ENCODE measurements at regions not wholly inside any gene's neighbourhood (a gene's known extent, or its start where the extent isn't known, plus 50 kb on each side); places are given as distances from the start of the nearest gene placed in this dataset.

DNA sequence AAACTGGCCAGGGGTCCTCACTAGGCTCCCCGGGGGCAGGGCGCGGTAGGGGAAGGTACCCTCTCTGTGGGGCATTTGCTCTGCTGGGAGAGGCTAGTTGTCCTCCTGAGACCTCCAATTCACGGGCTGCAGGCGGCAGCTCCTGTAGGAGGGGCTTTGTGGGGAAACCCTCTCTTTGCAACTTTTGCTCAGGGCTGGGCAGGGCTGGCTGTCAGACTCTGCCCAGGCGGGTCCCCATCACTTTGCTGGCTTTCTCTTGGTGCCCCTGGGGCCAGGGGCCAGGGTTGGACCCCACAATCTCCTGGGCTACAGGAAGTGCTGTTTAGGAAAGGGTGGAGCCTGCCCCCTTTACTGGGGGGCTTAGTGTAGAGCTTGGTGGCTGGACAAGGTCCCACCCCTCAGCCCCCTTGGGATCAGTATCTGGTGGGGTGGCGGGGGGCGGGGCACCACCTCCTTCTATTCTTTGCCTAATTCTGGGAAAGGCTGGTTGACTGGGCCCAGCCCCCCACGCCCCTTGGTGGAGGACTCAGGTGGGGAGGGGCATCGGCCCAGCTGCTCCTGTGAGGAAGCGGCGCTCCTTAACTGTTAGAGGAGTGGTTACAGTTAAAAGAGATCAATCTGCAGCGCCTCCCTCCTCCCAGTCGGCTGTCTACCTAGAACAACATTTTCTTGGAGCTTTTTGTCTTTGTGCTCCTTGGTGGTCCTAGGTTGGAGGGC lies 918.7 kb downstream of the AACS start:
- H3K4me3 ChIP-seq (ENCODE audit: low read depth, low read length): no peak overlapping the region
- TF ChIP-seq, protein P1, sequence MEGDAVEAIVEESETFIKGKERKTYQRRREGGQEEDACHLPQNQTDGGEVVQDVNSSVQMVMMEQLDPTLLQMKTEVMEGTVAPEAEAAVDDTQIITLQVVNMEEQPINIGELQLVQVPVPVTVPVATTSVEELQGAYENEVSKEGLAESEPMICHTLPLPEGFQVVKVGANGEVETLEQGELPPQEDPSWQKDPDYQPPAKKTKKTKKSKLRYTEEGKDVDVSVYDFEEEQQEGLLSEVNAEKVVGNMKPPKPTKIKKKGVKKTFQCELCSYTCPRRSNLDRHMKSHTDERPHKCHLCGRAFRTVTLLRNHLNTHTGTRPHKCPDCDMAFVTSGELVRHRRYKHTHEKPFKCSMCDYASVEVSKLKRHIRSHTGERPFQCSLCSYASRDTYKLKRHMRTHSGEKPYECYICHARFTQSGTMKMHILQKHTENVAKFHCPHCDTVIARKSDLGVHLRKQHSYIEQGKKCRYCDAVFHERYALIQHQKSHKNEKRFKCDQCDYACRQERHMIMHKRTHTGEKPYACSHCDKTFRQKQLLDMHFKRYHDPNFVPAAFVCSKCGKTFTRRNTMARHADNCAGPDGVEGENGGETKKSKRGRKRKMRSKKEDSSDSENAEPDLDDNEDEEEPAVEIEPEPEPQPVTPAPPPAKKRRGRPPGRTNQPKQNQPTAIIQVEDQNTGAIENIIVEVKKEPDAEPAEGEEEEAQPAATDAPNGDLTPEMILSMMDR (IDR thresholded peaks at IDR 0.05; ENCODE audit: borderline replicate concordance, insufficient read depth, low read depth, low read length): no peak

- H3K4me3 ChIP-seq (ENCODE audit: low read depth, low read length): no peak overlapping the region
- TF ChIP-seq, protein P1 (IDR thresholded peaks at IDR 0.05; ENCODE audit: borderline replicate concordance, insufficient read depth, low read depth, low read length): no peak
These were observed 923.3 kb downstream of the AACS start for GRCh38 chr12:125988545-125988944.

DNA sequence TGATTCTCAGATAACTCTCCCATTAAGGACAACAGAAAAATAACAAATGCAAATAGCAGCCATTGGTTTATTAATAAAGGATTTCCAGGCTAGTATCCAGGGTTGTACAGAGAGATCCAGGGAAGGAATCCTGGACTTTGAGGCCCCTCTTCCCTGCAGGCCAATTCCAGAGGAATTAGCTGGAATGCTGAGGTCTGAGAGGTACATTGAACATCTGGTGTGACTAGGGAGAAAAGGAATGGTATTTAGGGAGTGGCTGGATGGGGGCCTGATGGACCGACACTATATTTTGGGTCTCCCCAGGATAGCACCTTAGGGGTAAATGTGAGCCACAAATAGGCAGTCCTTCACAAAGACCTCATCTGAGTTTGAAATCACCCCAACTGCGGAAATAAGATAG lies 924.5 kb downstream of the AACS start:
- no peak overlapping the region for H3K4me3 ChIP-seq (ENCODE audit: low read depth, low read length)
- TF ChIP-seq, protein P1 (IDR thresholded peaks at IDR 0.05; ENCODE audit: borderline replicate concordance, insufficient read depth, low read depth, low read length): no peak

- no peak overlapping the region for H3K4me3 ChIP-seq (ENCODE audit: low read depth, low read length)
- TF ChIP-seq, protein P1 (IDR thresholded peaks at IDR 0.05; ENCODE audit: borderline replicate concordance, insufficient read depth, low read depth, low read length): no peak
These were observed 931.2 kb downstream of the AACS start for GRCh38 chr12:125996443-125996842.

DNA sequence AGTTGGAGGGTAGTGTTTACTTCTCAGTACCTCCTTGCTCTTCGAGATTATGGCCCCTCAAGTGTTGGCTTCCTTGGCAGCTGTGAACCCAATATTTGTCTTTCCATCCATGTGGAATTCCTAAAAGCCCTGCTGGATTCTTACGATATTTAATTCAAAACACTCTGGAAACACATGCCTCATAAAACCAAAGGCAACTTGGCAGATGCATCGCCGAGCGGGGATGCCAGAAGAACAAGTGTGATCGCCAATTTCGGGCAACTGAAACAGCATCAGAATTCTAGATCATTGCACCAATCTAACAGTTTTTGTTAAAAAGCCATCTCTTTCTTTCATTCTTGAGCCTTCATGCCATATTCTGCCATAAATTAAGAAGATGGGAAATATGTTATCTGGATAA lies 934.4 kb downstream of the AACS start:
- H3K4me3 ChIP-seq (ENCODE audit: low read depth, low read length): no peak overlapping the region
- TF ChIP-seq, protein P1 (IDR thresholded peaks at IDR 0.05; ENCODE audit: borderline replicate concordance, insufficient read depth, low read depth, low read length): no peak

- H3K4me3 ChIP-seq (ENCODE audit: low read depth, low read length): no peak overlapping the region
- TF ChIP-seq, protein P1 (IDR thresholded peaks at IDR 0.05; ENCODE audit: borderline replicate concordance, insufficient read depth, low read depth, low read length): no peak
These were observed 954.1 kb downstream of the AACS start for GRCh38 chr12:126019385-126019784.

DNA sequence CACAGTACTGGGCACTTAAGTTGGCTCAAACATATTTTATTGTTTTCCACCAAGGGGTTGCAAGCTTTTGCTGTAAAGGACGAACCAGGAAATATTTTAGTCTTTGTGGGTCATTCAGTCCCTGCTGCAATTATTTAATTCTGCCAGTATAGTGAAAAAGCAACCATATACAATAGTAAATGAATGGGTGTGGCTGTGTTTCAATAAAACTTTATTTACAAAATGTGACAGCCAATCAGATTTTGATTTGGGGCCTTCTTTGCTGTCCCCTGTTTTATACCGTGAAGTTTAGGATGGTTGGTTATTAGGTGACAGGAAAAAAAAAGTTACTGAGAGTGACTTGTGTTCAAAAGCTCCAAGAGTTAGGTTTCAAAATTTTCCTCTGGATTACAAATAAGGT lies 956.4 kb downstream of the AACS start:
- TF ChIP-seq, protein P1 (IDR thresholded peaks at IDR 0.05; ENCODE audit: borderline replicate concordance, insufficient read depth, low read depth, low read length): no peak
- no peak overlapping the region for H3K4me3 ChIP-seq (ENCODE audit: low read depth, low read length)

Measured in GM12875 (cell line).